NCI-H2081 treated with DMSO at 0.1 percent for 48 hours (cell line): ENCODE measurements at regions not wholly inside any gene's neighbourhood (a gene's known extent, or its start where the extent isn't known, plus 50 kb on each side); places are given as distances from the start of the nearest gene placed in this dataset.
"Not testable (repeated sequence)": the region's sequence is repeated elsewhere in the genome, so short reads cannot be mapped to it uniquely, and the experiment has no call there.

Source experiments
- DNase-seq: peaks from one replicate; lab custom pipeline; 2025; lab: John Stamatoyannopoulos, UW

DNA sequence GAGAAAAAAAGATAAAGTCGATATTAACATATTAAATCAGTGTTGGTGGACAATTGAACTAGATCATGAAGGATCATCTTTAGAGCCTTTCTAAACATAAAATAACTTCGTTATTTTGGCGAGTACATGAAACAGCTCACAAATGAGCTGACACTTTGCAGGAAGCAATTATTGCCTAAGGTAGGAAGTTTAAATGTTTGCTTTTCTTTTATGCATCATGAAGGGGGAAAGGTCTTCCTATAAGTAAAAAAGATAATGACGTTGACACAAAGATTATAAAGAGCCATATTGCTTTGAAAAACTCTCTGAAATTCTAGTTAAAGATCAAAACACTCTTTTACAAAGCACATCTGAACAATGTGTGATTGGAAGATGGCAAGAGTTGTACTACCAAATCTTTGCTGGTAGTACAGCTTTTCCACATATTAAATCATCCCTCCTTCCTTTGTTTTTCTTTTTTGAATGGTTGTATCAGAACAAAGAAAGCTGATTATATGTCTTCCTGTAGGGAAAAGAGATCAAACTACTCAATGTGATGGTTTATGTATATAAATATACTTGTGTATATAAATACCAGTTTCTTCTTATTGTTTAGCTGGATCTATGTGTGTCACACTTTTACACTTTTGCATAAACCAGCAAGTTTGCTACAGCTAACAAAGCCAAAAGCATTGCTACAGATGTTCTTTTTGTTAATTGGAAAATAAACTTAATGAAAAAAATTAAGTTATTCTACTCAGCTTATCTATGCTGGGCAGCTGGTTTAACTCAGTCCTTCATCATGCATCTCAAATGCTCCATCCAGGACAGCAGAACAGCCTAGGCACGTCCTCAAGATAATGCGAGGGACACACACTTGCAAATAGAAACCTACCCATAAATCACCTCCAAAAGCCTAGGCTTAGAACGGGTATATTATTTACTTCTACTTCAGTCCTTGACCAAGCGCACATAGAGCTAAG, 850.8 kb upstream of the ROBO1 start:
- DNase-seq, result no peak

DNA sequence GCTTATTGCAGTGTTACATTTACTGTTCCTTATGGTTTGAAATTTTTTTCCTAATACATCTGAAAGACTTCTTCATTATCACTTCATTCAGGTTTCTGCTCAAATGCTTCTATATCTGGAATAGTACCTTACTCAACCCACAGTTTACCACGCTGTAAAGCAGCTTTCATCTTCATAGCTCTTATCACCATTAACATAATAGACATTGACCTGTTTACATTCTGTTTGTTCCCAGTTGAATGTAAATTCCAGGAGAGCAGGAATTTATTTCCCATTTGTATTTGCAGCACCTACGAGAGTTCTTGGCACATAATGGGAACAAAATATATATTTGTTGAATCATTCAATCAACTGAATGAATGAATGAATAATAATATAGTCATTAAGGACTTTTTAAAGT, 844.6 kb upstream of the ROBO1 start:
- no peak for DNase-seq

DNA sequence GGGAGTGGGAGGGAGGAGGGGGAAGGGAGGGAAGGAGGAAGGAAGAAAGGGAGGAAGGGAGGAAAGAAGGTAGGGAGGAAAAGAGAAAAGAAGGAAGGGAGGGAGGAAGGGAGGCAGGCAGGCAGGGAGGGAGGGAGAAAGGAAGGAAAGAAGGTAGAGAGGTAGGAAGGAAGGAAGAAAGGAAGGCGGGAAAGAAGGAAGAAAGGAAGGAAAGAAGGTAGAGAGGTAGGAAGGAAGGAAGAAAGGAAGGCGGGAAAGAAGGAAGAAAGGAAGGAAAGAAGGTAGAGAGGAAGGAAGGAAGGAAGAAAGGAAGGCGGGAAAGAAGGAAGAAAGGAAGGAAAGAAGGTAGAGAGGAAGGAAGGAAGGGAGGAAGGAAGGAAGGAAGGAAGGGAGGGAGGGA, 840.3 kb upstream of the ROBO1 start:
- DNase-seq, result not testable (repeated sequence)

DNA sequence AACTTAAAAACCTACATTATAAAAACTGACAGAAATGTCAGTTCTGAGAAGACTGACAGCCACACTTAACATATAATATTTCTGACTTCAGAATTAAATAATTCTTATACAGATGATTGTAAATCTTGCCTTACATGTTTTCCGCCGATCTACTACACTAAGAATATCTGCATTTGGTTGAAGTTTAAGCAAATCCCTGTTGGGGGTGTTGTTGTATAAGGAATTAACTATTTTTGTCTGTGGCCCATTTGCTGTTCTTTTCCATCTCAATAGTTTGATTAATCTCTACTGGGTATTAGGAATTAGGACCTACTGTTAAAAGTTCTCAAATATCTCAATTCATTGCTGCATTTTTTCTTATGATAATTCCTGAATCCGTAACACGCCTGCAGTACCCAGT, 838.3 kb upstream of the ROBO1 start:
- DNase-seq, result no peak

DNA sequence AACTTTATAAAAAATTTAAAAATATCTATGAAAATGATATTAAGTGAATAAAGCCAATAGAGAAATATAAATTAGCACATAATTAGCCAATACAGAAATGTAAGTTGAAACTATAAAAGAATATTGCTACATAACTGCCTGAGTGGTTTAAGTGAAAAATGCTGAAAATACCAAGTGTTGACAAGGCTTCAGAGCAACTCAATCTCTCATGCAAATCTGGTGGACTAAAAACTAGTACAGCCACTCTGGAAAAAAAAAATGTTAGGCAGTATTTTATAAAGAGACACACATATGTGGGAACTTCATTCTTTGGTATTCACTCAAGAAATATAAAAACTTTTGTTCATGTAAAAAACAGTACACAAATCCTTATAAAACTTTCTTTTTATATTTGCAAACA, 833.7 kb upstream of the ROBO1 start:
- DNase-seq, result no peak

DNA sequence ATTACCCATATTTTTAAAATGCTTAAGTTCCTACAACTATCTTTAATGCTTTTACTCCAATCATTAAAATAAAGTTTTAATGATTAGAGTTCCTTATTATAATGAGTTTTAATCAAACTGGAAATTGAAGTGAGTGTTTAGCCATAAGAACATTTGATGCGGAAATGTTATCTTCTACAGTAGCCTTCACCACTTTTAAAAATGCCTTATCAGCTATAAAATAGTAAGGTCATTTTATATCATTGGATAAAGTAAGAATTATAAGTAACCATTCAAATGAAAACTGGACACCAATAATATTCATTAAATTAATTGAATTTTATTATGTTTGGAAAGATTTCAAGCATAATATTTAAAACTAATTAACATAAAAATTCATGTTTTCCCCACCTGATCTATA, 825.0 kb upstream of the ROBO1 start:
- DNase-seq, result no peak

DNA sequence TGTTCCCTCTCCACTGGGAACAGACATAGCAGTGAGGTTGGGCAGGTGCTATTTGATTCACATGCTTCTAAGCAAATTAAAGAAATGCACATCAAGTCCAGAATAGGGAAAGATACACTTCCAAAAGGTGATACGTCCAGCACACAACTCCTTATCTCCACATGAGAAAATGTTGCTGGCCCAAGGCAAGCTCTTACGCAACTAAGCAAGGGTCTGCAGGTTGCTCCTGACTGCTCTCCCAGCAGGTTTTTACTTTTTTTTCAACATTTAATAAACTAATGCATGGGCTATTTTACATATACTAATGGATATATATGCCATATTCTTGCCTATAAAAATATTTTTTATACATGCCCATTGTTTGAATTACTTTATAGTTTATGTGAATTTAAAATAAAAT, 818.5 kb upstream of the ROBO1 start:
- no peak for DNase-seq

DNA sequence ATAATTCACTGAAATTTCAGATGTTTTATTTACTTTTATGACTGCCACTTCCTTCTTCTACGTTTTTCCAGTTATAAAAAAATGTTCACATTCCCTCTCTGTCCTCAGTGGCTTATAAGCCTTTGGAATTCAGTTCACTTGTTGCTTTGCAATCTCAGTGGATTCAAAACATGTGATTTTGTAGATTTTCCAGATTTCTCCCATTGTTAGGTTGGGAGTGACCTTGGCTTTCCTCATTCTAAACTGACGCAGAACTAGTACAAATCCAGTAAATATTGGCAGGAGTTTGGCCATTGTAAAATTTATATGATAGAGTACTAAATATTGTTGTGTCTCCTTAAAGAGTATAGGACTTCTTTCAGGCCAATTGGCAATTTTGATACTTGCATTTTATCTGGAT, 812.3 kb upstream of the ROBO1 start:
- no peak for DNase-seq

DNA sequence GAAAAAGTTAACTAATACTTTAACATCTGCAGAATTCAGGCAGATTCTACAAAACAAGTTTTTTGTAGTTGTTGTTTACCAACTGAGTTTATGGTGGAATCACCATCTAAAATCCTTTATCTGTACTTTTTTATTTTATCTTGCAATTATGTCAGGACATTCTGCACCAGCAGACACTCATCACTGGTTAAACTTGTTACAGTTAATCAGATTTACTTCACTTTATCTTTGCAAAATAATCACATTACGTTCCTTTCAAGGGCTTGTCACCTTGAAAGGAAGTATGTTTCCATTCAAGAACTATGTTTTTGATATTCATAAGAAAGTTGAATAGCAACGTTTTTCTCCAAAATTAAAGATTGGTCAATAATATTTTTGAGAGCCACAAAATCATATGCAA, 796.6 kb upstream of the ROBO1 start:
- no peak for DNase-seq

DNA sequence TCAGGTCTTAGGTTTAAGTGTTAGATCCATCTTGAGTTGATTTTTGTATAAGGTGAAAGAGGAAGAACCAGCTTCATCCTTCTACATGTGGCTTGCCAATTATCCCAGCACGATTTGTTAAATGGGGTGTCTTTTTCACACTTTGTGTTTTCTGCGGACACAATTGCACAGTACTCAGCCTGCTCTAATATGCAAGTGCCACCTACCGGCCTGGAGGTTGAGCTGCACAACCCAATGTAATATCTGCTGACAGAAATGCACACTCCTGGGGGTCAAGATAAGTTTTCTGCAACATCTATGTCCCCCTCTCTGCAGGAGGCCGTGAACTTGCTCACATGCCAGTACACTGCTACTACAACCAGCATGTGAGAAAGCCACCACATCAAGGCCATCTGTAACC, 791.9 kb upstream of the ROBO1 start:
- DNase-seq, result no peak

DNA sequence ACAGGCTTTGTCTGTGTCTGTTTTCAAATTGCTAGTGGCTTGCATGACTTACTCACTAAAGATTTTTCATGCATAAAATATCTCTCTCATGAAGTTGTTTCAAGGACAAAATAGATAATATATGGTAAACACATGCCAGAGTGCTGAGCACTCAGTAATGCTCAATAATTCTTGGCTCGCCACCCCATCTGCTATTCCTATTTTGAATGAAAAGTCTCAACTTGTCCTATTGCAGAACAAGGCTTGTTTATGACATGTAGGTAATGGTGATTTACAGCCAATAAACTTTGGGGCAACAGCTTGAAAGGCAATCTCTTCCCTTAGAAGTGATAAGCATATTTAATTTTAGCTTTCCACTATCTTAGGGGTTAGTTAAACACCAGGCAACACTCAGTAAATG, 789.0 kb upstream of the ROBO1 start:
- DNase-seq, result no peak

DNA sequence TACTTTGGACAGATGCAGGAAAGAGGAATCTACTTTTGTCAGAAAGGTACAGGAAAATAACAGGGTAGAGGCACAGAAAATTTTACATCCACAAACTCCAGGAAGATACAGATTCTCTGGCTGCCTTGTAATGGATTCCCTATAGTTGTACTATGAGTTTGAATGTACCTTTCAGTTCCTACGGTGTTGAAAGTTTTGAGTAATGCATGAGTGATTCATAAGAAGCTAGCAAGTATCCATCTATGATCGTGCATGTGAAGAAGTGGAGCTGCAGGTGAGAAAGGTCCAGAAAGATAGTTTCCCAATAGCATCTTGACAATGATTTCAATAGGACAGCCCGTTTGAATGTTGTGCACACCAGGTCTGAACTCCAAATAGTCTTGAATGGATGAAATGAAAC, 786.5 kb upstream of the ROBO1 start:
- DNase-seq, result no peak

DNA sequence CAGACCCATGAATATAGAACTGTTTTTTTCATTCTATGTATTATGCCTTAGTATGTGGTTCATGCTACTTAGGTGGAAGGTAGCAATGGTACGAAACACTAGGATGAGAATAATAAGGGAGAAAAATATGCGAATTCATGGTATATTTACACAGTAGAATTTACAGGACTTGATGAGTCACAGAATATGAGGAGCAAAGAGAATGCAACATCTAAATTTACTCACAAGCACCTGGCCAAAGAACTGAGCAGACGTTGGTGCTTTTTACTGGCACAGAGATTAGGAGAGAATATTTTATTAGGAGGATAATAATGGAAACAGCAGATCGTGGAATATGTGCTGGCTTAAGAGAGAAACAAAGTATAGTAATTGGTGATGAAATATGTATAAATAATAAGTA, 785.4 kb upstream of the ROBO1 start:
- DNase-seq, result no peak

DNA sequence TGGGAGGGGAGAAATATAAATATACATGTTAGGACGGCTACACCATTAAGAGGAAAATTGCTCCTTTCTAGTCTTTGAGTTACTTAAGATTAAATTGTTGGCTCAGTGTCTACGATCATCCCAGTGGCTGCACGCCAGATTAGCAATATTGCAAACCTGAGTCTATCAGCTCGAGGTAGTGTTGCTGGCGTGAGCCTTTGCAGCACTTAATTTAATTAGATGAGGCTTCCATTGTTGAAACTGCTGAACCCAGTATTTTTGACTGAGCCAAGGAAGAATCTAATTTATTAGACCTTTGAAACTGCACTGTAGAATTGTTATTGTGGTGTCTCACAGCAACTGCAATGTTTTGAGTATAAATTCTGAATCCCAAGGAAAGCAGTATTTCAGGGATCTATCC, 782.4 kb upstream of the ROBO1 start:
- no peak for DNase-seq

DNA sequence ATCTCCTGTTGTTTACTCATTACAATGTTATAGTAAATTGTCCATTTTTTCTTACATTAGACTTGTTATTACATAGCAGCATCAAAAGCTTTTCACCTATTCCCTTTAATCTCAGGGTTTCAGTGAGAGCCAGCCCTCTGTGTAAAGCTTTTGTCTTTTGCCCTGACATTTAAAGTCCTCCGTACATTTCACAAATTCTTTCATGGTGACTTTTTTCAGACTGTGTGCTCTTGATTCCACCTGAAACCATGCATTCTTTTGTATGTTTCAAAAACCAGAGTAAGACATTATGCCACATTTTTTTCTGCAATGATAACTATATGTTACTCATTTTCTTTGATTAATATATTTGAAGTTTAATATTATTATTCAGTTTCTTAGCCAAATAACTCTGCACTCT, 781.4 kb upstream of the ROBO1 start:
- DNase-seq, result no peak

DNA sequence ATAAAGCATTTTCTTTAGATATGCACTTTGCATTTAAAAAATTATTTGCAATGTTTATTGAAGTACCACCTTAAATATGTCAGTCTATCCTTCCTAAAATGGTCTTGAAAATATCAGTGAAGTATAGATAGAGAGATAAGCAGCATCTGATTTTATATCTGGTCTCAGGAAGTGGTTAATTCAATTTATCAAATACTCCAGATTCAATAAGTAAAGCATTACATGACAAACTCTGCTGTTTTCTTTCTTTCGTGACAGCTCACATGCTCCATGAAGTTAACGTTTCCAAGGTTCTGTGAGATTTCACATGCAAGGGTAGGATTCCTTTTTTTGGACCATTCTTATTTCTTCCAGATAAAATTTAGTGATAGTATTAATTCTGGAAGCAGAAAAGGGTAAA, 775.4 kb upstream of the ROBO1 start:
- DNase-seq, result no peak

DNA sequence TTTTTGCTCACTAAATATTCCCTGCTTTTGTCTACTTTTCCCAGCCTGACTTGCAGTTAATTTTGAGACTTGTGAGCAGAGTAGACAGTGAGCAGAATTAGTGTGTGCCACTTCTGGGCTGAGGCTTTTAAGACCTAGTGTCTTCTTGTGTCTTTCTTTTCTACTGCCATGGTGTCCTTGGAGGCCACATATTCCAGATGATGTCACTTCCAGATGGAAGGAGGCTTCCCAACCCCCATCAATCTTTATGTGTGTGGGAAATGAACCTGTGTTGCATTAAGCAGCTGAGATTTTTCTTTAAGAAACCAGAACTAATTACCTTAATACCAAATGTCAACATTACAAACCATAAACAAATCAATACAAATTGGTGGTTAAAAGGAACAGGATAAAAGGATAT, 774.7 kb upstream of the ROBO1 start:
- DNase-seq, result no peak

DNA sequence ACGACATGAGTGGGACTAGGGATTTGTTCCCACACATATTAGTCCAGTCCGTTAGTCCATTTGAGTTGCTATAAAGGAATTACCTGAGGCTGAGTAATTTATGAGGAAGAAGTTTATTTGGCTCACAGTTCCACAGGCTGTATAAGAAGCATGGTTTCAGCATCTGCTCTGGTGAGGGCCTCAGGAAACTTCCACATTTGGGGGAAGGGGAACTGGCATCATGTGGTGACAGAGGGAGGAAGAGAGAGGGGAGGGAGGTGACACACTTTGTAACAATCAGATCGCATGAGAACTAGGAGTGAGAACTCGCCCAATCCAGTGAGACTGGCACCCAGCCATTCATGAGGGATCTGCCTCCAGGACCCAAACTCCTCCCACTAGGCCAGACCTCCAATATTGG, 769.9 kb upstream of the ROBO1 start:
- DNase-seq, result no peak

DNA sequence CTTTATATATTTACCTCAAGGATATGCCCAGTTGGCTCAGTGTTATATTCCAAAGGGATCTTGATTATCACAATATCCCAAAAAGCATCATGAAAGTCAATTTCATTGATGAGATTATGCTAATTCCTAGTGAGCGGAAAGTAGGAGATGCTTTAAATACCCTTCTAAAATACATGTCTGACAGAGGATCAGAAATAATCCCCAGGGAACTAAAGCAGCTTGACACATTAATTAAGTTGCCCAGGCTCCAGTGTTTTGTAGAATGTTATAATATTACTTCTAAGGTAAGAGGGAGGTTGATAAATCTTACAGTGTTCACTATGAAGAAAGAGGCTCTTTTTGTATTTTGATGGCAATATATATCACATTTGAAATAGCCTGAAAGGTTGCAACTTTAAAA, 767.5 kb upstream of the ROBO1 start:
- no peak for DNase-seq

DNA sequence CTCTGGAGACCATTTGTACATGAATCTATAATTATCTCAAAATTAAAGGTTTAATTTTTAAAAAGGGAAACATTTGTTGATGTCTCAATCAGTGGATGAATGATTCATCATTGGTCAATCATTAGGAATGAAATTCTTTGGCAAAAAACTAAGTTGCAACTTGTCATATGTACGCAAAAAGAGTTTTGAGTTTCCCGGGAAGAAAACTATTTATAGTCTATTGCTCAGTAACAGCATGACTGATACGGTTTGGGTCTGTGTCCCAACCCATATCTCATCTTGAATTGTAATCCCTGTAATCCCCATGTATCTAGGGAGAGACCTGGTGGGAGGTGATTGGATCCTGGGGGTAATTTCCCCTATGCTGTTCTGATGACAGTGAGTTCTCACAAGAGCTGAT, 765.8 kb upstream of the ROBO1 start:
- DNase-seq, result no peak

DNA sequence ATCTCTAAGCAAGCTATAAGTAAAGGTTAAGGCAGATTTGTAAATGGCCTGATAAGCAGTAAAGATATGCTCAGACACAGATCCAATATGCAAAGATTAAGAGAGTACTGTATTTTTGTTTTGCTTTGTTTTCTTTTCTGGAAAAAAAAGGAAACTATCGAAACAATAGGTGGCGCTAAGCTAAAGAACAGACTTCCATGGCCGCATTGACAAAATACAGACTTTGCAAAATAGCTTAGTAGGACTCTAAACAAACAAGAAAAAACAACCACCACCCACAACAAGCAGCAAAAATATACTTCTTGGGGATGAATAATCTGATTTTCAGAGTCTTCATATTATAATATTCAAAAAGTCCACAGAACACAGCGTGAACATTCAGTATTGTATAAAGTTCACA, 758.4 kb upstream of the ROBO1 start:
- no peak for DNase-seq

DNA sequence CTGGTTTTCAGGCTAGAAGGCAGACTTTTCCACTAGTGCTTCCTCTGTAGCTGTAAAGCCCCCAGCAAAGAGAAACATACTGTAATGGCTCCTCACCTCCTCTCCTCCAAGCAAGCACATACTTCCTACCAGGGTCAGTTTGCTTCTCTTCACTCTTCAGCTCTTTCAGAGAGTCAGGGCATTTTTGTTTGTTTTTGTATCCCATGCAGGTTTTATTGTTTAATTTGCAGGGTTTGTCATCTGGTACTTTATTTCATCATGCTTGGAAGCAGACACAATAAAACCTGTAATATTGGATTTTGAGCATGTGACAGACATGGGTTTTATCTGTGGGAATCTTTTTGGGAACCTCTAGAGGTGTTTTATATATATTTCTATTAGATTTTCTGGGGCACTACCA, 753.3 kb upstream of the ROBO1 start:
- no peak for DNase-seq

DNA sequence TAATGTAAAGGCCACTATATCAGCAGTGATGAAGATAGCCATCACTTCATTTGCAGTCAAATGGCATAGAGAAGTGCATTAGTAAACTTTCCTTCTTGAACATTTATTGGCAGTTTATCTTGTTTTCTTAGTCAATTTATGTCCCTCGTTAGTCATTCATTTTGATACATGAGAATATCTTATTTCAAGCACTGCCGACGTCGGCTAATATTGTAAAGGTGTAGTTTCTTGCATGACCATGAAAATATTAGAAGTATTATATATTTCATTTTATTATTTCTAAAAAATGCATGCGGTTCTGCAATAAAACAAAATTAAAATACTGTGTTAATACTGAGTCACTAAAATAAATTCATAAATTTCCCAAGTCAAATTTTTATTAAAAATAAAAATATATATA, 751.6 kb upstream of the ROBO1 start:
- no peak for DNase-seq

DNA sequence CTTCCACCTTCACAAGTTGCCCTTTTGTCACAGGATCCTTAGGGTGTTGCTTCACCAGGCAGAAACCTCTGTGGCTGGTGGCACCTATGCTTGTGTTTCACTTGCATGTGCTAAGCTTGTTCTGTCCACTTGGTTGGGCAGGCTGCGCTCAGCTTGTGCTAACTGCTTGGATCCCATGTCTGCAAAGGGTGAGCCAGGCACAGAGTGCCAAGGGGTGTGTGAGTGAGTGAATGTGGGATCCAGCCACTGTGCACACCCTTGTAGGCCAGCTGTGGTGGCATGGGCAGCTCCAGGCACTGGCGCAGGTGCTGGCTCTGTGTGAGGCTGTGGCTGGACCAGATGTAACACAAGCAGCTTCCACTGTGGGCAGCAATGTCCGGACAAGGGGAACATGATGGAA, 728.7 kb upstream of the ROBO1 start:
- no peak for DNase-seq
